H1 (cell line): ENCODE measurements at regions not wholly inside any gene's neighbourhood (a gene's known extent, or its start where the extent isn't known, plus 50 kb on each side); places are given as distances from the start of the nearest gene placed in this dataset.
A peak's percentile ranks its signal among the peaks of the same experiment; 100 is the strongest.

Source experiments
- CTCF ChIA-PET: fragments of 300-600 bp; sonication (Branson Sonifier 250); formaldehyde crosslinking; loops from one replicate; lab custom pipeline; 2021; ENCODE audit not compliant: partially characterized antibody; lab: Charles Lee
- POLR2A ChIA-PET: fragments of 300-600 bp; sonication (Branson Sonifier 250); formaldehyde crosslinking; loops from one replicate; lab custom pipeline; 2021; ENCODE audit warnings: inconsistent platforms; ENCODE audit not compliant: partially characterized antibody; lab: Charles Lee
- DNase-seq, 2 experiments: peaks; one replicate each; pipeline versions ENCODE4 v3.0.0 to v3.0.0-alpha.2; 2010 to 2022; ENCODE audit warnings: low spot score in 2 of 2, low read depth in 1 of 2, mixed read lengths in 1 of 2
- FAIRE-seq: peaks from 2 replicates; lab custom pipeline; 2011; peaks lifted over from hg19 to GRCh38; lab: Jason Lieb, UNC
- H2AFZ ChIP-seq: 2 replicates; pipeline ENCODE4 v1.8.1; 2012; ENCODE audit warnings: low read length, inconsistent platforms
- H2AK5ac ChIP-seq: 2 replicates; pipeline ENCODE4 v1.6.1; 2013; ENCODE audit warnings: low read depth, low read length
- H2BK120ac ChIP-seq: replicated peaks from 2 replicates; pipeline ENCODE3; 2013; ENCODE audit warnings: low read depth, low read length, inconsistent platforms
- H2BK12ac ChIP-seq: 2 replicates; pipeline ENCODE4 v1.6.1; 2013; ENCODE audit warnings: low read depth, low read length
- H2BK15ac ChIP-seq: 2 replicates; pipeline ENCODE4 v1.6.1; 2013; ENCODE audit warnings: low read length
- H2BK20ac ChIP-seq: 2 replicates; pipeline ENCODE4 v1.6.1; 2013; ENCODE audit warnings: low read length
- H2BK5ac ChIP-seq: 2 replicates; pipeline ENCODE4 v1.6.1; 2013; ENCODE audit warnings: low read depth, low read length
- H3K14ac ChIP-seq: 2 replicates; pipeline ENCODE4 v1.6.1; 2013; ENCODE audit warnings: inconsistent platforms; ENCODE audit not compliant: insufficient read length
- H3K18ac ChIP-seq: 2 replicates; pipeline ENCODE4 v1.6.1; 2013; ENCODE audit warnings: low read length; ENCODE audit errors: extremely low read depth
- H3K23ac ChIP-seq: 2 replicates; pipeline ENCODE4 v1.6.1; 2013; ENCODE audit warnings: inconsistent platforms; ENCODE audit not compliant: insufficient read length
- H3K23me2 ChIP-seq: 2 replicates; pipeline ENCODE4 v1.6.1; 2013; ENCODE audit warnings: low read depth, low read length
- H3K27ac ChIP-seq: 2 replicates; pipeline ENCODE4 v1.6.1; 2011; ENCODE audit warnings: low read depth, low read length, inconsistent platforms
- H3K27me3 ChIP-seq, 4 experiments: replicated peaks in 1 of 4; 1 replicate in 1 of 4; 2 replicates in 3 of 4; pipeline versions ENCODE4 v1.6.1 to v1.8.1; 2011 to 2013; ENCODE audit warnings: low read length in 3 of 4, mild to moderate bottlenecking in 3 of 4, inconsistent platforms in 2 of 4, mixed read lengths in 2 of 4, moderate library complexity in 1 of 4; ENCODE audit not compliant: control insufficient read depth in 3 of 4, insufficient read depth in 3 of 4; ENCODE audit errors: extremely low read depth in 1 of 4
- H3K36me3 ChIP-seq, 4 experiments: 2 replicates each; pipeline versions ENCODE4 v1.6.1 to v1.8.1; 2011 to 2013; ENCODE audit warnings: mild to moderate bottlenecking in 4 of 4, low read length in 3 of 4, moderate library complexity in 2 of 4, control low read depth in 1 of 4, inconsistent platforms in 1 of 4; ENCODE audit not compliant: insufficient read depth in 4 of 4, control insufficient read depth in 2 of 4
- H3K4ac ChIP-seq: replicated peaks from 2 replicates; pipeline ENCODE3; 2013; ENCODE audit warnings: low read length, low read depth, mixed read lengths, inconsistent platforms; ENCODE audit not compliant: insufficient read length
- H3K4me1 ChIP-seq, 4 experiments: replicated peaks in 1 of 4; 1 replicate in 1 of 4; 2 replicates in 3 of 4; pipeline versions ENCODE4 v1.6.1 to v1.8.1; 2011 to 2013; ENCODE audit warnings: low read length in 3 of 4, inconsistent platforms in 2 of 4, mixed read lengths in 1 of 4; ENCODE audit not compliant: insufficient read depth in 4 of 4, control insufficient read depth in 3 of 4
- H3K4me2 ChIP-seq, 2 experiments: 2 replicates each; pipeline versions ENCODE4 v1.6.1 to v1.8.1; 2011 to 2013; ENCODE audit warnings: low read depth in 2 of 2, low read length in 2 of 2, control low read depth in 1 of 2, inconsistent platforms in 1 of 2, mild to moderate bottlenecking in 1 of 2; ENCODE audit not compliant: insufficient read depth in 1 of 2
- H3K4me3 ChIP-seq, 4 experiments: fragments of 200-600, 300-600 bp in 1 of 4; sonication (generic), shearing (Covaris generic), sonication (Bioruptor Twin) in 1 of 4; 2 replicates each; pipeline versions ENCODE4 v1.5.1 to v1.8.1; 2011 to 2016; ENCODE audit warnings: low read length in 4 of 4, low read depth in 3 of 4, control low read depth in 2 of 4, inconsistent platforms in 2 of 4, mild to moderate bottlenecking in 2 of 4, mixed read lengths in 1 of 4, moderate library complexity in 1 of 4; ENCODE audit not compliant: insufficient read depth in 2 of 4; ENCODE audit errors: extremely low read depth in 1 of 4
- H3K56ac ChIP-seq: replicated peaks from 2 replicates; pipeline ENCODE3; 2013; ENCODE audit warnings: low read depth, mild to moderate bottlenecking, mixed read lengths, low read length, inconsistent platforms; ENCODE audit not compliant: insufficient read length
- H3K79me1 ChIP-seq: 2 replicates; pipeline ENCODE4 v1.6.1; 2013; ENCODE audit warnings: low read depth, low read length, control low read depth
- H3K79me2 ChIP-seq, 2 experiments: 2 replicates each; pipeline versions ENCODE4 v1.6.1 to v1.8.1; 2012 to 2013; ENCODE audit warnings: low read length in 2 of 2, mild to moderate bottlenecking in 2 of 2, inconsistent platforms in 1 of 2; ENCODE audit not compliant: insufficient read depth in 2 of 2, control insufficient read depth in 1 of 2
- H3K9ac ChIP-seq, 4 experiments: replicated peaks in 1 of 4; 1 replicate in 1 of 4; 2 replicates in 3 of 4; pipeline versions ENCODE4 v1.6.1 to v1.8.1; 2011 to 2013; ENCODE audit warnings: low read depth in 3 of 4, low read length in 3 of 4, control low read depth in 2 of 4, mild to moderate bottlenecking in 2 of 4, moderate library complexity in 2 of 4, inconsistent platforms in 1 of 4; ENCODE audit errors: extremely low read depth in 1 of 4
- H3K9me3 ChIP-seq, 2 experiments: 2 replicates each; pipeline versions ENCODE4 v1.6.1 to v1.8.1; 2012 to 2013; ENCODE audit warnings: mild to moderate bottlenecking in 2 of 2, moderate library complexity in 2 of 2, control low read depth in 1 of 2, inconsistent platforms in 1 of 2, low read depth in 1 of 2, low read length in 1 of 2, mixed read lengths in 1 of 2; ENCODE audit not compliant: insufficient read depth in 2 of 2
- H4K20me1 ChIP-seq, 2 experiments: replicated peaks in 1 of 2; 2 replicates each; pipeline versions ENCODE3 to v1.8.1; 2011 to 2013; ENCODE audit warnings: inconsistent platforms in 2 of 2, low read length in 2 of 2, mild to moderate bottlenecking in 1 of 2; ENCODE audit not compliant: insufficient read depth in 2 of 2, control insufficient read depth in 1 of 2
- H4K5ac ChIP-seq: 2 replicates; pipeline ENCODE4 v1.6.1; 2013; ENCODE audit warnings: low read length, low read depth, mixed read lengths, inconsistent platforms; ENCODE audit not compliant: insufficient read length
- H4K8ac ChIP-seq: 2 replicates; pipeline ENCODE4 v1.8.0; 2013; ENCODE audit warnings: mild to moderate bottlenecking, moderate library complexity, low read length, inconsistent platforms; ENCODE audit not compliant: insufficient read depth; ENCODE audit errors: extremely low read depth
- H4K91ac ChIP-seq: replicated peaks from 2 replicates; pipeline ENCODE3; 2013; ENCODE audit warnings: low read length, mixed read lengths, inconsistent platforms; ENCODE audit not compliant: insufficient read length
- CBX8 ChIP-seq: fragments of 300-800, 300-1000 bp; sonication (generic); IDR thresholded peaks from 2 replicates; pipeline ENCODE4 v1.7.1; 2016; ENCODE audit warnings: low read depth, low read length, borderline replicate concordance
- CREB1 ChIP-seq: IDR thresholded peaks from 2 replicates; pipeline ENCODE4 v1.6.1; 2012; ENCODE audit warnings: inconsistent platforms
- GABPA ChIP-seq: IDR thresholded peaks from 2 replicates; pipeline ENCODE4 v1.6.1; 2011; ENCODE audit warnings: mild to moderate bottlenecking, low read length, moderate library complexity, borderline replicate concordance; ENCODE audit not compliant: insufficient read depth
- MAFK ChIP-seq: IDR thresholded peaks from 2 replicates; pipeline ENCODE4 v1.6.1; 2012; ENCODE audit warnings: low read depth, mild to moderate bottlenecking, improper control_type of control experiment, low read length
- POLR2A ChIP-seq, 2 experiments: IDR thresholded peaks; 1 replicate in 1 of 2; 2 replicates in 1 of 2; pipeline ENCODE4 v1.6.1; 2011; ENCODE audit warnings: low read depth in 2 of 2, low read length in 2 of 2, mild to moderate bottlenecking in 2 of 2; ENCODE audit errors: control extremely low read depth in 1 of 2
- RAD21 ChIP-seq, 2 experiments: IDR thresholded peaks in 1 of 2; conservative IDR thresholded peaks in 1 of 2; 2 replicates each; pipeline ENCODE4 v1.6.1; 2011; ENCODE audit warnings: low read depth in 2 of 2, low read length in 2 of 2, improper control_type of control experiment in 1 of 2, inconsistent platforms in 1 of 2, mild to moderate bottlenecking in 1 of 2, moderate library complexity in 1 of 2
- RNF2 ChIP-seq: fragments of 200-900, 300-1000 bp; sonication (generic); IDR thresholded peaks from 2 replicates; pipeline ENCODE4 v1.7.1; 2016; ENCODE audit warnings: borderline replicate concordance, low read depth, mild to moderate bottlenecking, antibody characterized with exemption, low read length; ENCODE audit not compliant: poor library complexity, severe bottlenecking; ENCODE audit errors: missing control alignments
- SIN3A ChIP-seq, 2 experiments: IDR thresholded peaks in 1 of 2; conservative IDR thresholded peaks in 1 of 2; 2 replicates each; pipeline ENCODE4 v1.6.1; 2011 to 2012; ENCODE audit warnings: low read length in 2 of 2, improper control_type of control experiment in 1 of 2, low read depth in 1 of 2, mild to moderate bottlenecking in 1 of 2
- SIX5 ChIP-seq: IDR thresholded peaks from 2 replicates; pipeline ENCODE4 v1.6.1; 2011; ENCODE audit warnings: mild to moderate bottlenecking, low read depth, low read length
- TBP ChIP-seq: IDR thresholded peaks from 2 replicates; pipeline ENCODE4 v1.6.1; 2011; ENCODE audit warnings: low read depth, low read length, improper control_type of control experiment
- WGBS, 2 experiments: shearing (Covaris generic) in 1 of 2; methylation state at CpG; one replicate each; pipeline versions ENCODE4 v1.1.6 to v1.1.7; 2013 to 2015; ENCODE audit warnings: low lambda C conversion rate in 2 of 2, mixed read lengths in 2 of 2, inconsistent platforms in 1 of 2, low coverage in 1 of 2, missing lambda C conversion rate in 1 of 2; ENCODE audit not compliant: insufficient replicate concordance in 2 of 2, insufficient coverage in 1 of 2, insufficient read length in 1 of 2; ENCODE audit errors: extremely low coverage in 1 of 2, missing lambda C conversion rate in 1 of 2; 5-methylcytosine and 5-hydroxymethylcytosine counted together
- TF ChIP-seq, protein P1 (sequence below): IDR thresholded peaks from 2 replicates; pipeline ENCODE4 v1.6.1; 2011; ENCODE audit warnings: low read depth, mild to moderate bottlenecking, low read length; ENCODE audit not compliant: insufficient read depth

DNA sequence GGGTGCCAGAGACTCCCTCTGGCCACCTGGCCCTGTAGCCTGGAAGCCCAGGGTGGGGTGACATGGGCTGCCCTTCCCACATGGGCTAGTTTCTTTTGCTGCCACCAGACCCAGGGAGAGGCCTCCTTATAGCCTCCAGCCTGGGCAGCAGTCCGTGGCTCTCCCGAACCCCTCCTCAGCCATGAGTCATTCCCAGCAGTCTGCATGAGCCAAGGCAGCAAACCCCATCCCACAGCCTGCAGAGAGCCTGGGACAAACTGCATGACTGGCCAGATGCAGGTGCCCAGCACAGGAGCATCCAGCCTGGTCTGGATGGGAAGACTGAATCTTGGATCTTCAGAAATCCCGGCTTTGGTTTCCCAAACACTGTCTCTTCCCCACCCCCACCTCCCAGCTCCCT, 75.7 kb downstream of the MRPL14 start:
- Histone ChIP-seq H2BK12ac (0 out of 2 replicates have a peak overlapping the region, but pooled peaks have one; percentile 75), H2BK5ac (no peak overlapping the region), H4K20me1 (no peaks in the 10 kb centered on the region), H4K5ac (no peak overlapping the region), H3K79me1 (no peaks in the 10 kb centered on the region)
- no peak for DNase-seq
- TF ChIP-seq GABPA (no peak), POLR2A (IDR thresholded peaks at IDR 0.05; ENCODE audit: control extremely low read depth in 1 of 2, low read depth in 2 of 2, low read length in 2 of 2) (no peak), RAD21 (IDR thresholded peaks at IDR 0.05 in 1 of 2, conservative IDR thresholded peaks at IDR 0.05 in 1 of 2; ENCODE audit: low read depth in 2 of 2, low read length in 2 of 2) (no peak), SIX5 (no peak), MAFK (no peak), CBX8 (no peak), CREB1 (no peak), SIN3A (conservative IDR thresholded peaks at IDR 0.05 in 1 of 2, IDR thresholded peaks at IDR 0.05 in 1 of 2; ENCODE audit: low read depth in 1 of 2, low read length in 2 of 2) (no peak), TBP (no peak), RNF2 (no peak)
- TF ChIP-seq, protein P1, sequence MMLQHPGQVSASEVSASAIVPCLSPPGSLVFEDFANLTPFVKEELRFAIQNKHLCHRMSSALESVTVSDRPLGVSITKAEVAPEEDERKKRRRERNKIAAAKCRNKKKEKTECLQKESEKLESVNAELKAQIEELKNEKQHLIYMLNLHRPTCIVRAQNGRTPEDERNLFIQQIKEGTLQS, result no peak
- TF ChIP-seq, all 59 proteins: peak for 0
- Histone ChIP-seq H3K4me2 (no peak overlapping the region), H2BK15ac (no peak overlapping the region), H3K79me2 (no peaks in the 10 kb centered on the region), H2AK5ac (no peak overlapping the region), H3K4me1 (peaks cover 0 to 14% (median 4%) of the 10 kb centered on the region in 4 experiments; a peak in 6 of 7 replicates), H2AFZ (no peak overlapping the region), H3K14ac (no peak overlapping the region), H3K27ac (no peak overlapping the region), H3K9me3 (no peaks in the 10 kb centered on the region), H3K4me3 (no peak overlapping the region), H2BK120ac (no peak overlapping the region), H3K27me3 (no peaks in the 10 kb centered on the region), H3K9ac (no peak overlapping the region), H3K23me2 (no peaks in the 10 kb centered on the region), H3K18ac (no peak overlapping the region), H3K56ac (no peak overlapping the region), H4K91ac (peak overlapping the region; percentile 46), H3K4ac (no peak overlapping the region), H4K8ac (no peak overlapping the region), H3K23ac (no peak overlapping the region), H2BK20ac (no peak overlapping the region), H3K36me3 (no peaks in the 10 kb centered on the region)
- WGBS, 2 experiments, result 97% methylated on average over 3 of the region's 3 CpGs; no CpG with 5 or more reads in 1 of the 2 experiments
- FAIRE-seq, result no peak
- ChIA-PET CTCF (interaction anchor here (0.8 to 23.4 kb wide), 6 partner anchors 13 to 227 kb away, joined by 3 to 331 read pairs (median 4); no protein-coding TSS in a partner anchor), POLR2A (interaction anchor here (0.6 to 5.5 kb wide), 6 partner anchors 10 to 342 kb away, joined by 3 to 35 read pairs (median 4); partner anchors contain the start of gene HSP90AB1)
